ENCODE measurements at regions not wholly inside any gene's neighbourhood (a gene's known extent, or its start where the extent isn't known, plus 50 kb on each side); places are given as distances from the start of the nearest gene placed in this dataset.

DNA sequence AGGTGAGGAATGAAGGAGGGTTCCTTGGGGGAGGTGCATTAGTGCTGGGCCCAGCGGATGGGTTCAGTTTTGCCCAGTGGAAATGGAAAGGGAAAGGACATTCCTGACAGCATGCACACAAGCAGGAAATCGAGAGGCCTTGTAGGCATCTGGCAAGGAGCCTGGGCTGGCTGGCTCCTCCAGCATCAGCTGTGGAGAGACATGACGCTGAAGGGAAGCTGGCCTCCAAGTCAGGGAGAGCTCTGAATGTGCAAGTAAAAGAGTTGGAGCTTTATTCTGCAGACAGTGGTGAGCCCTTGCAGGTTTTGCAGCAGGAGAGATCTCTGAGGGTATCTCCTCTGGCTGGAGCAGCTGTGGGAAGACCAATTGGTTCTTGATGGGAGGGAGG, 154.3 kb downstream of the MRPL14 start:
- peak in 1 of 2 experiments; percentile 44 for DNase-seq (ENCODE audit: low spot score in 2 of 2, unreplicated experiment in 2 of 2)

DNA sequence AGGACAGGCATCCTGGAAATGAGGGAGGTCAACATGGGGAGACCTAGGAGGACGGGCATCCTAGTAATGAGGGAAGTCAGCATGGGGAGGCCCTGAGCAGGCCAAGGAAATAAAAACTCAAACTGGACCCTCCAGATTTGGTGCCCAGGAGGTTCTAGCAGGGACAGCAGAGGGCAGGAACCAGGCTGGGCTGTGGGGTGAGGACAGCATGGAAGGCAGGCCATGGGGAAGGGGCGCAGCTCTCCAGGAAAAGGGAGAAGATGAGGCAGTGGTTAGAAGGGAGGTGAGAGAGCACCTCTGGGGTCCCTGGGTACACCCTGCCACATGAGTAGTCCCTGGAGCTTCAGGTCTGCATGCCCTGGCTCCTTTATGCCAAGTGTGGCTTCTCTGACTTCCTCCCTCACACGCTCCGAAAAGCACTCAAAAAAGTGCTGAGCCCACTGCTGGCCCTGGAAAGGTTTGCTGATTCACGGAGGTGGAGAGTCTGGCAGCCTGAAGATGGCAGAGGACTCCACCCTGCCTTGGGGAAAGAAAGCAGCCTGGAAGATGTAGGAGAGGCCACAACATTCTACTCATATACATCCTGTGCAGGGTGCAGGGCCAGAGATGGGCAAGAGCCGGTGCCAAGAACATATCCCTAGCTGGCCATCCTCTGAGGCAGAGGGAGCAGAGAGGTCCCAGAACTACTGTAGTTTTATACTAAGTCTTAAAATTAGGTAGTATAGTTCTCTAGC, 154.9 kb downstream of the MRPL14 start:
- TF ChIP-seq, protein P1, sequence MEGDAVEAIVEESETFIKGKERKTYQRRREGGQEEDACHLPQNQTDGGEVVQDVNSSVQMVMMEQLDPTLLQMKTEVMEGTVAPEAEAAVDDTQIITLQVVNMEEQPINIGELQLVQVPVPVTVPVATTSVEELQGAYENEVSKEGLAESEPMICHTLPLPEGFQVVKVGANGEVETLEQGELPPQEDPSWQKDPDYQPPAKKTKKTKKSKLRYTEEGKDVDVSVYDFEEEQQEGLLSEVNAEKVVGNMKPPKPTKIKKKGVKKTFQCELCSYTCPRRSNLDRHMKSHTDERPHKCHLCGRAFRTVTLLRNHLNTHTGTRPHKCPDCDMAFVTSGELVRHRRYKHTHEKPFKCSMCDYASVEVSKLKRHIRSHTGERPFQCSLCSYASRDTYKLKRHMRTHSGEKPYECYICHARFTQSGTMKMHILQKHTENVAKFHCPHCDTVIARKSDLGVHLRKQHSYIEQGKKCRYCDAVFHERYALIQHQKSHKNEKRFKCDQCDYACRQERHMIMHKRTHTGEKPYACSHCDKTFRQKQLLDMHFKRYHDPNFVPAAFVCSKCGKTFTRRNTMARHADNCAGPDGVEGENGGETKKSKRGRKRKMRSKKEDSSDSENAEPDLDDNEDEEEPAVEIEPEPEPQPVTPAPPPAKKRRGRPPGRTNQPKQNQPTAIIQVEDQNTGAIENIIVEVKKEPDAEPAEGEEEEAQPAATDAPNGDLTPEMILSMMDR (IDR thresholded peaks at IDR 0.05; ENCODE audit: unreplicated experiment) = no peak
- Mint-ChIP-seq H3K4me3 (no peak overlapping the region), H3K9me3 (peaks cover 8% of the 10 kb centered on the region), H3K27me3 (ENCODE audit: low read depth) (peaks cover 13% of the 10 kb centered on the region), H3K27ac (peak overlapping the region; percentile 37), H3K36me3 (no peaks in the 10 kb centered on the region), H3K4me1 (peaks cover 11% of the 10 kb centered on the region)
- peak in 1 of 2 experiments; percentile 27 for DNase-seq (ENCODE audit: low spot score in 2 of 2, unreplicated experiment in 2 of 2)

More for the DNA sequence above, 154.3 kb downstream of the MRPL14 start:
- H3K36me3 Mint-ChIP-seq = no peaks in the 10 kb centered on the region
- no peak overlapping the region for H3K4me3 Mint-ChIP-seq
- H3K27ac Mint-ChIP-seq = peak overlapping the region; percentile 37
- H3K27me3 Mint-ChIP-seq (ENCODE audit: low read depth) = peaks cover 14% of the 10 kb centered on the region
- TF ChIP-seq, protein P1 (IDR thresholded peaks at IDR 0.05; ENCODE audit: unreplicated experiment) = no peak
- H3K4me1 Mint-ChIP-seq = peaks cover 11% of the 10 kb centered on the region
- H3K9me3 Mint-ChIP-seq = peaks cover 8% of the 10 kb centered on the region

DNA sequence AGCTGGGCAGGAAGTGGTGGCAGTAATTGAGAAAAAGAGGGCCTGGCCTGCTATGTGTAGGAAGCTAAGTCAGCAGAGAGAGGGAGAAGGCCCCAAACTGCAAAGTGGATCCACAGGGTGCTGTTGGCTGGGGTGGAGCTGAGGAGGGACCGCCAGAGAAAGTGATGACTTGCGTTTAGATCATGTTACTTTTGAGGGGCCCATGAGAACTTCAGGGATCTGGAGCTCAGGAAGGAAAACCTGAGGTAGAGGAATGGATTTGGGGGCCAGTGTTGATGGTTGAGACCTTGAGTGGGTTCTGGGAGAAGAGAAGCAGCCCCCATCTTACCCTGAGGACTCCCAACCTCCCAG, 155.5 kb downstream of the MRPL14 start:
- peaks cover 11% of the 10 kb centered on the region for H3K4me1 Mint-ChIP-seq
- H3K9me3 Mint-ChIP-seq = peaks cover 8% of the 10 kb centered on the region
- H3K36me3 Mint-ChIP-seq = no peaks in the 10 kb centered on the region
- DNase-seq (ENCODE audit: low spot score in 2 of 2, unreplicated experiment in 2 of 2) = no peak
- no peak overlapping the region for H3K27ac Mint-ChIP-seq
- H3K4me3 Mint-ChIP-seq = no peak overlapping the region
- H3K27me3 Mint-ChIP-seq (ENCODE audit: low read depth) = peaks cover 11% of the 10 kb centered on the region
- TF ChIP-seq, protein P1 (IDR thresholded peaks at IDR 0.05; ENCODE audit: unreplicated experiment) = no peak

DNA sequence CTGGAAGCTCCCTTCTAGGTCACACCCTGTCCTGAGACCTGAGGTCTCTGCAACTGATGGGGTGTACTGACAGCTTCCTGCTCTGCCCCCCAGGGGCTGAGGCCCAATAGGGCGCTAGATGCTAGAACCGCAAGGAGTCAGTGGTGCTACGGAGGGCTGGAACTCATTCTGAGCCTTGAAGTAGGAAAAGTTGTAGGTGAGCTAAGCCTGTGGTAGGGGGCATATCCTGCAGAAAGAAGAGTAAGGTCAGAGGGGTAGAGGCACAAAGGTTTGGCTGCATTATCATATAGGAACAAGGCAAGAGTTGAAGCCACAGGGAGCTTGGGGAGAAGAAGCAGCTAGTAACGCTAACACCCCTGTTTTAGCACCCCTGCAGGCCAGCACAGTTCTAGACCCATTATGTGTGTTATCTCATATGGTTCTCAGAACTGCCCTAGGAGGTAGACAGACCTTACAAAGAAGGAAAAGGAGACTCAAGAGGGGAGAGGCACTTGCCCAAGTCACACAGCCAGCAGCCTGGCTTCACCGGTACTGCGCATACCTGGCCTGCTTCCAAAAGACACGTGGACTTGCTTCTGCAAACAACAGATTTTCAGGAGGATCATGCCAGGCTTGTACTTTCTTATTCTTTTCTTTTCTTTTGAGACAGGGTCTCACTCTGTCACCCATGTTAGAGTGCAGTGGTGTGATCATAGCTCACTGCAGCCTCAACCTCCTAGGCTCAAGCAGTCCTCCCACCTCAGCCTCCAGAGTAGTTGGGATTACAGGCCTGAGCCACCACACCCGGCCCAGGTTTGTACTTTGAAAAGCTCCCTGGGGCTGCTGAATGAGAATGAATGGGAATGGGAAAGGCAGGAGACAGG, 156.1 kb downstream of the MRPL14 start:
- H3K27me3 Mint-ChIP-seq (ENCODE audit: low read depth) = peaks cover 8% of the 10 kb centered on the region
- peak overlapping the region; percentile 32 for H3K27ac Mint-ChIP-seq
- no peaks in the 10 kb centered on the region for H3K36me3 Mint-ChIP-seq

DNA sequence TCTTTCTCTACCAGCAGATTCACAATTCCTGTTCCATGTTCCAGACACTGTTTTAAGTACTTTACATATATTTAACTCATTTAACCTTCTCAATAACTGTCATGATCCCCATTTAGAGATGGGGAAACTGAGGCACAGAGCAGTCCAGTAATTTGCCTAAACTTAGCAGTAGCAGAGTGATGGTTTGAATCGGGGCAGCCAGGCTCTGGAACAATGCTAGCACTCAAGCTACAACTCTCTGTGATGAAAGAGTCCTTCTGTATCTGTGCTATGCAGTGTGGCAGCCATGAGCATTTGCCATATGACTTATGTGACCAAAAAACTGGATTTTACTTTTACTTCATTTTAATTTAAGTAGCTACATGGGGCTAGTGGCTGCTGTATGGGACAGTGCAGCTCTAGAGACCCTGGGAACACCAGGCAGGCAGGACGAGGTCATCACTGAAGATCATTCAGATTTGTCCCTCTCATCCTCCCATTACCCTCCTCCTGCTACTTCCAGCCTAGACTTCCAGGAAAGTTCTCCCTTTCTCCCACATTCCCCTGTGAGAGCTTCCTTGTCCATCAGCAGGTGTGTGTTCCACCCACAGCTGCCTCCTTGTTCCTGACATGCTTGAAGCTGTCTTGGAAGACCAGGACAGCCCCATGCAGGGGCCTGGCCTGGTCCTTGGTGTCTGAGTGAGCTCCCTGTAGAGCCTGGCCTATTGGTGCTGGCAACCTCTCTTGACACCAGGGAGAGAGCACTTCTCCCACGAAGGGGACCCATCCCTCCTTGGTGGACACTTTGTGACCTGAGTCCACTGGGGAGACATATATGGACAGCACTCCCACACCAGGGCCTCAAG, 157.0 kb downstream of the MRPL14 start:
- Mint-ChIP-seq H3K4me1 (peaks cover 11% of the 10 kb centered on the region), H3K9me3 (no peaks in the 10 kb centered on the region), H3K27me3 (ENCODE audit: low read depth) (peaks cover 10% of the 10 kb centered on the region), H3K27ac (no peak overlapping the region), H3K4me3 (no peak overlapping the region), H3K36me3 (no peaks in the 10 kb centered on the region)
- DNase-seq (ENCODE audit: low spot score in 2 of 2, unreplicated experiment in 2 of 2) = no peak
- TF ChIP-seq, protein P1 (IDR thresholded peaks at IDR 0.05; ENCODE audit: unreplicated experiment) = no peak

More for the DNA sequence above, 156.1 kb downstream of the MRPL14 start:
- Mint-ChIP-seq H3K9me3 (peaks cover 8% of the 10 kb centered on the region), H3K4me1 (peaks cover 11% of the 10 kb centered on the region), H3K4me3 (no peak overlapping the region)
- no peak for DNase-seq (ENCODE audit: low spot score in 2 of 2, unreplicated experiment in 2 of 2)
- TF ChIP-seq, protein P1 (IDR thresholded peaks at IDR 0.05; ENCODE audit: unreplicated experiment) = no peak
